IMR-90 (cell line): ENCODE measurements at regions not wholly inside any gene's neighbourhood (a gene's known extent, or its start where the extent isn't known, plus 50 kb on each side); places are given as distances from the start of the nearest gene placed in this dataset.

Experiments
- ATAC-seq: fragments of 200-7000 bp; cut with Tn5 transposase; 2 replicates; pipeline ENCODE4 v1.9.1; 2020; ENCODE audit warnings: low read depth, mild to moderate bottlenecking, moderate library complexity
- BruUV-seq: library from RNA; stranded (reverse); fragments of 400-500 nt; replicated peaks from 2 replicates; lab custom pipeline; 2021; lab: Mats Ljungman, UMichigan
- CTCF ChIA-PET: fragments of 300-600 bp; formaldehyde crosslinking; extraction: SDS; loops from one replicate; lab custom pipeline; 2021; ENCODE audit warnings: antibody characterized with exemption; lab: Yijun Ruan, JAX
- POLR2A ChIA-PET: fragments of 300-600 bp; sonication (Branson Sonifier 250); formaldehyde crosslinking; loops from one replicate; lab custom pipeline; 2022; ENCODE audit warnings: antibody characterized with exemption; ENCODE audit not compliant: unreplicated experiment; lab: Charles Lee
- DNase-seq: peaks from one replicate; pipeline ENCODE4 v3.0.0; 2013
- H2AFZ ChIP-seq: replicated peaks from 2 replicates; pipeline ENCODE3; 2013; ENCODE audit warnings: low read length, mild to moderate bottlenecking; ENCODE audit not compliant: poor library complexity
- H2AK5ac ChIP-seq: 2 replicates; pipeline ENCODE4 v1.6.1; 2013; ENCODE audit warnings: low read depth, low read length, inconsistent platforms
- H2AK9ac ChIP-seq: replicated peaks from 2 replicates; pipeline ENCODE3; 2013; ENCODE audit warnings: mild to moderate bottlenecking, low read depth, low read length, moderate library complexity; ENCODE audit not compliant: poor library complexity
- H2BK120ac ChIP-seq: 2 replicates; pipeline ENCODE4 v1.6.1; 2013; ENCODE audit warnings: low read depth, low read length, inconsistent platforms
- H2BK15ac ChIP-seq: 3 replicates; pipeline ENCODE4 v1.6.1; 2013; ENCODE audit warnings: low read depth, low read length, inconsistent platforms
- H2BK20ac ChIP-seq: 2 replicates; pipeline ENCODE4 v1.6.1; 2013; ENCODE audit warnings: low read depth, mild to moderate bottlenecking, inconsistent platforms, low read length, moderate library complexity
- H2BK5ac ChIP-seq: 2 replicates; pipeline ENCODE4 v1.6.1; 2013; ENCODE audit warnings: mild to moderate bottlenecking, low read depth, low read length, inconsistent platforms; ENCODE audit not compliant: poor library complexity, severe bottlenecking
- H3K14ac ChIP-seq: replicated peaks from 2 replicates; pipeline ENCODE4 v1.6.1; 2013; ENCODE audit warnings: low read depth, low read length, inconsistent platforms
- H3K18ac ChIP-seq: 2 replicates; pipeline ENCODE4 v1.6.1; 2013; ENCODE audit warnings: low read depth, low read length, control low read depth
- H3K23ac ChIP-seq: 2 replicates; pipeline ENCODE4 v1.6.1; 2013; ENCODE audit warnings: low read depth, low read length, inconsistent platforms
- H3K27ac ChIP-seq: 2 replicates; pipeline ENCODE4 v1.5.1; 2013; ENCODE audit warnings: mild to moderate bottlenecking, control low read depth, low read length; ENCODE audit not compliant: insufficient read depth
- H3K27me3 ChIP-seq: 2 replicates; pipeline ENCODE4 v1.6.1; 2013; ENCODE audit warnings: low read length; ENCODE audit not compliant: control insufficient read depth, insufficient read depth
- H3K36me3 ChIP-seq: 2 replicates; pipeline ENCODE4 v1.6.1; 2013; ENCODE audit warnings: low read length, mixed read lengths; ENCODE audit not compliant: control insufficient read depth, insufficient read depth
- H3K4ac ChIP-seq: 2 replicates; pipeline ENCODE4 v1.6.1; 2013; ENCODE audit warnings: low read depth, low read length, inconsistent platforms
- H3K4me1 ChIP-seq: 2 replicates; pipeline ENCODE4 v1.6.1; 2013; ENCODE audit warnings: low read length, mixed read lengths; ENCODE audit not compliant: control insufficient read depth, insufficient read depth
- H3K4me2 ChIP-seq: 2 replicates; pipeline ENCODE4 v1.6.1; 2013; ENCODE audit warnings: low read depth, mild to moderate bottlenecking, control low read depth, low read length, moderate library complexity
- H3K4me3 ChIP-seq: 2 replicates; pipeline ENCODE4 v1.5.1; 2013; ENCODE audit warnings: low read depth, mild to moderate bottlenecking, control low read depth, low read length, moderate library complexity; ENCODE audit not compliant: insufficient read depth
- H3K56ac ChIP-seq: 2 replicates; pipeline ENCODE4 v1.6.1; 2013; ENCODE audit warnings: low read length, inconsistent platforms; ENCODE audit not compliant: insufficient read depth; ENCODE audit errors: extremely low read depth
- H3K79me1 ChIP-seq, 2 experiments: 2 replicates each; pipeline ENCODE4 v1.6.1; 2013; ENCODE audit warnings: low read length in 2 of 2, inconsistent platforms in 1 of 2, low read depth in 1 of 2
- H3K9ac ChIP-seq: 2 replicates; pipeline ENCODE4 v1.6.1; 2013; ENCODE audit warnings: low read depth, low read length, control low read depth
- H3K9me1 ChIP-seq: 2 replicates; pipeline ENCODE4 v1.6.1; 2013; ENCODE audit warnings: low read length, inconsistent platforms; ENCODE audit not compliant: insufficient read depth
- H3K9me3 ChIP-seq: 2 replicates; pipeline ENCODE4 v1.6.1; 2013; ENCODE audit warnings: low read length; ENCODE audit not compliant: control insufficient read depth, insufficient read depth
- H4K20me1 ChIP-seq: 2 replicates; pipeline ENCODE4 v1.6.1; 2013; ENCODE audit warnings: low read length, inconsistent platforms; ENCODE audit not compliant: insufficient read depth
- H4K5ac ChIP-seq: 2 replicates; pipeline ENCODE4 v1.6.1; 2013; ENCODE audit warnings: mild to moderate bottlenecking, low read depth, low read length, control low read depth
- H4K8ac ChIP-seq, 2 experiments: 2 replicates each; pipeline ENCODE4 v1.6.1; 2013; ENCODE audit warnings: low read depth in 2 of 2, low read length in 2 of 2, control low read depth in 1 of 2, inconsistent platforms in 1 of 2
- H4K91ac ChIP-seq: 2 replicates; pipeline ENCODE4 v1.6.1; 2013; ENCODE audit warnings: low read depth, low read length, inconsistent platforms; ENCODE audit not compliant: insufficient read depth
- BHLHE40 ChIP-seq: fragments of 150-350 bp; IDR thresholded peaks from 2 replicates; pipeline ENCODE4 v1.6.1; 2016; ENCODE audit warnings: mild to moderate bottlenecking, low read depth, low read length
- CEBPB ChIP-seq: IDR thresholded peaks from 2 replicates; pipeline ENCODE4 v1.6.1; 2012; ENCODE audit warnings: low read depth, low read length, improper control_type of control experiment
- CHD1 ChIP-seq: IDR thresholded peaks from 2 replicates; pipeline ENCODE4 v1.6.1; 2012; ENCODE audit warnings: low read depth, low read length, improper control_type of control experiment
- CTCF ChIP-seq: conservative IDR thresholded peaks from 2 replicates; pipeline ENCODE4 v1.5.1; 2012; ENCODE audit warnings: mild to moderate bottlenecking, low read depth, low read length, improper control_type of control experiment
- ELK1 ChIP-seq: fragments of 150-350 bp; IDR thresholded peaks from 2 replicates; pipeline ENCODE4 v1.6.1; 2016; ENCODE audit warnings: low read depth, mild to moderate bottlenecking, low read length, moderate library complexity, borderline replicate concordance
- FOS ChIP-seq: fragments of 150-350 bp; IDR thresholded peaks from 2 replicates; pipeline ENCODE4 v1.6.1; 2016; ENCODE audit warnings: low read depth, low read length
- MAFK ChIP-seq: IDR thresholded peaks from 2 replicates; pipeline ENCODE4 v1.6.1; 2012; ENCODE audit warnings: low read depth, low read length, improper control_type of control experiment
- MAZ ChIP-seq: IDR thresholded peaks from 2 replicates; pipeline ENCODE4 v1.6.1; 2012; ENCODE audit warnings: low read depth, mild to moderate bottlenecking, low read length, improper control_type of control experiment, moderate library complexity, borderline replicate concordance
- MXI1 ChIP-seq: IDR thresholded peaks from 2 replicates; pipeline ENCODE4 v1.6.1; 2012; ENCODE audit warnings: low read depth, mild to moderate bottlenecking, low read length, moderate library complexity, borderline replicate concordance
- NFE2L2 ChIP-seq: fragments of 150-350 bp; IDR thresholded peaks from 2 replicates; pipeline ENCODE4 v1.6.1; 2016; ENCODE audit warnings: low read depth, mild to moderate bottlenecking, low read length
- POLR2A ChIP-seq: IDR thresholded peaks from 2 replicates; pipeline ENCODE4 v1.6.1; 2012; ENCODE audit warnings: mild to moderate bottlenecking, low read depth, low read length
- RAD21 ChIP-seq: IDR thresholded peaks from 2 replicates; pipeline ENCODE4 v1.6.1; 2012; ENCODE audit warnings: low read length, improper control_type of control experiment
- RCOR1 ChIP-seq: IDR thresholded peaks from 2 replicates; pipeline ENCODE4 v1.6.1; 2012; ENCODE audit warnings: mild to moderate bottlenecking, low read length, improper control_type of control experiment; ENCODE audit not compliant: insufficient replicate concordance
- RFX5 ChIP-seq: IDR thresholded peaks from 2 replicates; pipeline ENCODE4 v1.8.0; 2012; ENCODE audit warnings: low read depth, mild to moderate bottlenecking, low read length, moderate library complexity
- SMC3 ChIP-seq: fragments of 150-350 bp; IDR thresholded peaks from 2 replicates; pipeline ENCODE4 v1.6.1; 2016; ENCODE audit warnings: low read depth, mild to moderate bottlenecking, antibody characterized with exemption, low read length, moderate library complexity
- USF2 ChIP-seq: fragments of 150-350 bp; IDR thresholded peaks from 2 replicates; pipeline ENCODE4 v1.6.1; 2017; ENCODE audit warnings: mild to moderate bottlenecking, antibody characterized with exemption, low read length, low read depth
- WGBS, 2 experiments: methylation state at CpG; one replicate each; pipeline versions ENCODE4 v1.1.5 to v1.1.7; 2013; ENCODE audit warnings: missing lambda C conversion rate in 2 of 2; ENCODE audit not compliant: insufficient read length in 1 of 2; ENCODE audit errors: extremely low coverage in 2 of 2; 5-methylcytosine and 5-hydroxymethylcytosine counted together
- dilution Hi-C: fragments of 300-500 bp; cut with HindIII; formaldehyde crosslinking; loops from one replicate; pipeline ENCODE4 v1.14.3; 2018; ENCODE audit warnings: low sequenced_read_pairs; ENCODE audit not compliant: unreplicated experiment
- in situ Hi-C: fragments of 300-500 bp; cut with MboI; formaldehyde crosslinking; loops from 3 replicates; pipeline ENCODE4 v1.14.3; 2019; ENCODE audit warnings: low sequenced_read_pairs, inconsistent platforms, mixed read lengths
- intact Hi-C: fragments of 100-400 bp; cut with micrococcal nuclease; formaldehyde crosslinking; loops from 2 replicates; pipeline ENCODE4 v1.10.0; 2022

GRCh38 chr2:126792186-126792585, 106.5 kb upstream of the TEX51 start:
- H4K8ac ChIP-seq: no peak overlapping the region
- peaks cover 2% of the 10 kb centered on the region; the same call in 1 of the 2 replicates for H3K27me3 ChIP-seq
- no peak overlapping the region for H3K18ac ChIP-seq
- H2AK9ac ChIP-seq: no peak overlapping the region
- no peak overlapping the region for H2BK120ac ChIP-seq
- H3K9me3 ChIP-seq: no peaks in the 10 kb centered on the region
- no peak overlapping the region for H3K23ac ChIP-seq
- H3K4me1 ChIP-seq: no peaks in the 10 kb centered on the region
- no CpG with 5 or more reads among the region's 5 CpGs for WGBS, 2 experiments
- H3K9ac ChIP-seq: no peak overlapping the region
- no peak overlapping the region for H2AK5ac ChIP-seq
- H2BK15ac ChIP-seq: no peak overlapping the region
- H3K27ac ChIP-seq: no peak overlapping the region
- no peak overlapping the region for H2BK20ac ChIP-seq
- no TSS peak for BruUV-seq
- CTCF ChIA-PET: no interaction called here
- H3K79me1 ChIP-seq: no peaks in the 10 kb centered on the region
- no peak overlapping the region for H3K56ac ChIP-seq
- no peak overlapping the region for H3K4ac ChIP-seq
- H3K36me3 ChIP-seq: no peaks in the 10 kb centered on the region
- no peaks in the 10 kb centered on the region for H4K20me1 ChIP-seq
- no peak overlapping the region for H3K4me2 ChIP-seq
- no peak overlapping the region for H2BK5ac ChIP-seq
- DNase-seq (no peak), ATAC-seq (no peak)
- no peak overlapping the region for H3K14ac ChIP-seq
- no peaks in the 10 kb centered on the region for H3K9me1 ChIP-seq
- H4K91ac ChIP-seq: no peak overlapping the region
- in situ Hi-C loops (no loop called here), dilution Hi-C loops (no loop called here), intact Hi-C loops (no loop called here)
- POLR2A ChIA-PET: no interaction called here
- TF ChIP-seq MAZ (no peak), FOS (no peak), SMC3 (no peak), RFX5 (no peak), CHD1 (no peak), NFE2L2 (no peak), USF2 (no peak), CTCF (no peak), ELK1 (no peak), RAD21 (no peak), CEBPB (no peak), RCOR1 (no peak), MXI1 (no peak), POLR2A (no peak), BHLHE40 (no peak), MAFK (no peak)
- H4K5ac ChIP-seq: no peak overlapping the region
- H2AFZ ChIP-seq: no peak overlapping the region
- H3K4me3 ChIP-seq: no peak overlapping the region
